RWPE1 (cell line): ENCODE measurements at regions not wholly inside any gene's neighbourhood (a gene's known extent, or its start where the extent isn't known, plus 50 kb on each side); places are given as distances from the start of the nearest gene placed in this dataset.

Source experiments
- CTCF ChIA-PET: fragments of 350-600 bp; sonication (Branson Sonifier 250); formaldehyde crosslinking; extraction: SDS; loops from one replicate; lab custom pipeline; 2021; lab: Yijun Ruan, JAX
- POLR2A ChIA-PET: fragments of 400-600 bp; formaldehyde crosslinking; extraction: SDS; loops from one replicate; lab custom pipeline; 2020; ENCODE audit warnings: antibody characterized with exemption; ENCODE audit not compliant: low non-redundant PET; lab: Yijun Ruan, JAX
- DNase-seq: peaks from one replicate; pipeline ENCODE4 v3.0.0; 2012; ENCODE audit warnings: low spot score
- H3K27ac ChIP-seq: fragments of 450-650 bp; 2 replicates; pipeline ENCODE4 v1.5.1; 2017
- CTCF ChIP-seq: fragments of 450-650 bp; conservative IDR thresholded peaks from 2 replicates; pipeline ENCODE4 v1.5.1; 2017; ENCODE audit warnings: low read depth, mild to moderate bottlenecking

- ChIA-PET CTCF (no interaction called here), POLR2A (no interaction called here)
- H3K27ac ChIP-seq, result no peak overlapping the region
- TF ChIP-seq CTCF, result no peak
- DNase-seq, result no peak
Measured at GRCh38 chr13:22062478-22063205, 391.8 kb downstream of the FGF9 start.

GRCh38 chr13:22063416-22064124 lies 392.7 kb downstream of the FGF9 start:
- no peak overlapping the region for H3K27ac ChIP-seq
- no peak for TF ChIP-seq CTCF
- no peak for DNase-seq
- POLR2A ChIA-PET, result no interaction called here
- CTCF ChIA-PET, result no interaction called here

GRCh38 chr13:22064854-22065620 lies 394.2 kb downstream of the FGF9 start:
- POLR2A ChIA-PET, result no interaction called here
- no peak overlapping the region for H3K27ac ChIP-seq
- no peak for TF ChIP-seq CTCF
- DNase-seq, result no peak
- CTCF ChIA-PET, result no interaction called here

GRCh38 chr13:22073718-22074117 lies 402.8 kb downstream of the FGF9 start:
- no peak for DNase-seq
- TF ChIP-seq CTCF, result no peak
- no peak overlapping the region for H3K27ac ChIP-seq
- ChIA-PET CTCF (no interaction called here), POLR2A (no interaction called here)

GRCh38 chr13:22074403-22074802 lies 403.5 kb downstream of the FGF9 start:
- CTCF ChIA-PET, result interaction anchor here (0.6 kb wide), 1 partner anchor 929 kb away, joined by 3 read pairs; no protein-coding TSS in a partner anchor
- no peak overlapping the region for H3K27ac ChIP-seq
- TF ChIP-seq CTCF, result no peak
- POLR2A ChIA-PET, result no interaction called here
- DNase-seq, result no peak

GRCh38 chr13:22076658-22077057 lies 405.8 kb downstream of the FGF9 start:
- no peak for TF ChIP-seq CTCF
- CTCF ChIA-PET, result interaction anchor here (0.6 kb wide), 1 partner anchor 439 kb away, joined by 3 read pairs; no protein-coding TSS in a partner anchor
- no peak overlapping the region for H3K27ac ChIP-seq
- POLR2A ChIA-PET, result no interaction called here
- no peak for DNase-seq
